ENCODE measurements at regions not wholly inside any gene's neighbourhood (a gene's known extent, or its start where the extent isn't known, plus 50 kb on each side); places are given as distances from the start of the nearest gene placed in this dataset.

- no peak for DNase-seq (ENCODE audit: low spot score)
These were observed 99.0 kb upstream of the FIGN start for GRCh38 chr2:163834841-163835240.

- DNase-seq (ENCODE audit: low spot score): no peak
These were observed 98.4 kb upstream of the FIGN start for GRCh38 chr2:163834221-163834620.

- DNase-seq (ENCODE audit: low spot score): no peak
These were observed 93.0 kb upstream of the FIGN start for GRCh38 chr2:163828771-163829170.

- DNase-seq (ENCODE audit: low spot score): no peak
These were observed 86.2 kb upstream of the FIGN start for GRCh38 chr2:163822033-163822432.

GRCh38 chr2:163812926-163813520 is 77.2 kb upstream of the FIGN start:
- no peak for DNase-seq (ENCODE audit: low spot score)

- no peak for DNase-seq (ENCODE audit: low spot score)
These were observed 72.6 kb upstream of the FIGN start for GRCh38 chr2:163808406-163808805.

GRCh38 chr2:163802284-163802683 is 66.5 kb upstream of the FIGN start:
- no peak for DNase-seq (ENCODE audit: low spot score)

- no peak for DNase-seq (ENCODE audit: low spot score)
These were observed 65.7 kb upstream of the FIGN start for GRCh38 chr2:163801486-163801885.

- DNase-seq (ENCODE audit: low spot score): no peak
These were observed 65.2 kb upstream of the FIGN start for GRCh38 chr2:163800951-163801381.

- DNase-seq (ENCODE audit: low spot score): no peak
These were observed 64.0 kb upstream of the FIGN start for GRCh38 chr2:163799807-163800206.

GRCh38 chr2:163794635-163795034 is 58.8 kb upstream of the FIGN start:
- no peak for DNase-seq (ENCODE audit: low spot score)

All from kidney capillary endothelial cell (primary cell).